Natural killer cell (primary cell): ENCODE measurements at regions not wholly inside any gene's neighbourhood (a gene's known extent, or its start where the extent isn't known, plus 50 kb on each side); places are given as distances from the start of the nearest gene placed in this dataset.

Experiments used
- ATAC-seq, 3 donors: fragments of 150-1000 bp in 2 of 3; fragments of 200-7000 bp in 1 of 3; cut with Tn5 transposase; 1 replicate in 1 of 3; 2 replicates in 2 of 3; pipeline ENCODE4 v1.10.0; 2021; ENCODE audit warnings: mild to moderate bottlenecking in 2 of 3, moderate library complexity in 2 of 3
- DNase-seq, 2 donors: peaks; one replicate each; pipeline versions ENCODE4 v3.0.0 to v3.0.0-alpha.2; 2013 to 2021; ENCODE audit warnings: mixed read lengths in 1 of 2
- H3K27ac ChIP-seq: one replicate; pipeline ENCODE4 v1.5.1; 2013; ENCODE audit warnings: mild to moderate bottlenecking, low read length
- H3K27me3 ChIP-seq: one replicate; pipeline ENCODE4 v1.6.1; 2013; ENCODE audit warnings: low read length; ENCODE audit not compliant: control insufficient read depth, insufficient read depth
- H3K36me3 ChIP-seq: one replicate; pipeline ENCODE4 v1.6.1; 2013; ENCODE audit warnings: low read length; ENCODE audit not compliant: control insufficient read depth, insufficient read depth
- H3K4me1 ChIP-seq: one replicate; pipeline ENCODE4 v1.6.1; 2013; ENCODE audit warnings: low read length; ENCODE audit not compliant: control insufficient read depth, insufficient read depth
- H3K4me3 ChIP-seq: one replicate; pipeline ENCODE4 v1.5.1; 2013; ENCODE audit warnings: low read length
- H3K9me3 ChIP-seq: one replicate; pipeline ENCODE4 v1.6.1; 2013; ENCODE audit warnings: low read length; ENCODE audit not compliant: control insufficient read depth, insufficient read depth
- H3K27ac Mint-ChIP-seq, 2 donors: one replicate each; pipeline ENCODE4 v1.8.0; 2022; ENCODE audit warnings: mild to moderate bottlenecking in 2 of 2, mixed read lengths in 2 of 2, moderate library complexity in 1 of 2
- H3K27me3 Mint-ChIP-seq, 2 donors: one replicate each; pipeline ENCODE4 v1.8.0; 2022; ENCODE audit warnings: low read depth in 2 of 2, mixed read lengths in 2 of 2
- H3K36me3 Mint-ChIP-seq: one replicate; pipeline ENCODE4 v1.8.0; 2022; ENCODE audit warnings: mixed read lengths
- H3K4me1 Mint-ChIP-seq, 2 donors: one replicate each; pipeline ENCODE4 v1.8.0; 2022; ENCODE audit warnings: mixed read lengths in 2 of 2
- H3K4me3 Mint-ChIP-seq: one replicate; pipeline ENCODE4 v1.8.0; 2022; ENCODE audit warnings: mild to moderate bottlenecking, moderate library complexity, mixed read lengths
- H3K9me3 Mint-ChIP-seq, 2 donors: one replicate each; pipeline ENCODE4 v1.8.0; 2022; ENCODE audit warnings: mixed read lengths in 2 of 2
- WGBS: methylation state at CpG from one replicate; pipeline ENCODE4 v1.1.7; 2013; ENCODE audit warnings: missing lambda C conversion rate; ENCODE audit not compliant: insufficient coverage; 5-methylcytosine and 5-hydroxymethylcytosine counted together
- intact Hi-C: fragments of 100-400 bp; cut with micrococcal nuclease; formaldehyde crosslinking; loops from one replicate; pipeline ENCODE4 v1.14.2; 2022
- TF ChIP-seq, protein P1 (sequence below): fragments of 200-600 bp; IDR thresholded peaks from one replicate; pipeline ENCODE4 v1.8.0; 2022; ENCODE audit warnings: antibody characterized with exemption

- no peaks in the 10 kb centered on the region for H3K36me3 Mint-ChIP-seq
These were observed 262.4 kb upstream of the SALL3 start for GRCh38 chr18:78717051-78717765.

DNA sequence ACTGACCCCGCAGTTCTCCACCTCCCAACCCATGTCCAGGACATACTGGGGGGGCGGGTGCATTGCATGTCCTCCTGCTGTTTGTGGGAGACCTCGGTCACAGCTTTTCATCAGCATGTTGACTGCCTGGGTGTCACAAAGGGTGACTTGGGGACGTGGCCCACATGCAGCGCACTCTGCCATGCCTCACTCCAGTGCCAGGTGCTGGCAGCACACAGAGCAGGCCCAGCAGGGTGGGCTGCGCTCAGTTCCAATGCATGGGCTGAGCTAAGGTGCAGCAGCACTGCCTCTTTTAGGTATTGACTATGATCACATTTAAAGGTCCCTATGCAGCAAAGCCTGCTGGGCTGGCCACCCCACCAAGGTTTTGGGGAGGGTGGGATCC is 261.9 kb upstream of the SALL3 start:
- Mint-ChIP-seq H3K9me3 (no peaks in the 10 kb centered on the region), H3K27me3 (peaks cover 18 to 20% of the 10 kb centered on the region in 2 donors), H3K27ac (no peak overlapping the region), H3K4me1 (no peaks in the 10 kb centered on the region), H3K4me3 (no peak overlapping the region), H3K36me3 (no peaks in the 10 kb centered on the region)
- TF ChIP-seq, protein P1, sequence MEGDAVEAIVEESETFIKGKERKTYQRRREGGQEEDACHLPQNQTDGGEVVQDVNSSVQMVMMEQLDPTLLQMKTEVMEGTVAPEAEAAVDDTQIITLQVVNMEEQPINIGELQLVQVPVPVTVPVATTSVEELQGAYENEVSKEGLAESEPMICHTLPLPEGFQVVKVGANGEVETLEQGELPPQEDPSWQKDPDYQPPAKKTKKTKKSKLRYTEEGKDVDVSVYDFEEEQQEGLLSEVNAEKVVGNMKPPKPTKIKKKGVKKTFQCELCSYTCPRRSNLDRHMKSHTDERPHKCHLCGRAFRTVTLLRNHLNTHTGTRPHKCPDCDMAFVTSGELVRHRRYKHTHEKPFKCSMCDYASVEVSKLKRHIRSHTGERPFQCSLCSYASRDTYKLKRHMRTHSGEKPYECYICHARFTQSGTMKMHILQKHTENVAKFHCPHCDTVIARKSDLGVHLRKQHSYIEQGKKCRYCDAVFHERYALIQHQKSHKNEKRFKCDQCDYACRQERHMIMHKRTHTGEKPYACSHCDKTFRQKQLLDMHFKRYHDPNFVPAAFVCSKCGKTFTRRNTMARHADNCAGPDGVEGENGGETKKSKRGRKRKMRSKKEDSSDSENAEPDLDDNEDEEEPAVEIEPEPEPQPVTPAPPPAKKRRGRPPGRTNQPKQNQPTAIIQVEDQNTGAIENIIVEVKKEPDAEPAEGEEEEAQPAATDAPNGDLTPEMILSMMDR: no peak
- no peak overlapping the region for H3K4me3 ChIP-seq
- H3K27ac ChIP-seq: no peak overlapping the region
- no peaks in the 10 kb centered on the region for H3K9me3 ChIP-seq
- H3K27me3 ChIP-seq: no peaks in the 10 kb centered on the region
- ATAC-seq (no peak), DNase-seq (no peak)
- no peaks in the 10 kb centered on the region for H3K4me1 ChIP-seq
- WGBS: 92% methylated on average over 6 of the region's 6 CpGs
- intact Hi-C loops: no loop called here
- H3K36me3 ChIP-seq: no peaks in the 10 kb centered on the region

More at GRCh38 chr18:78717051-78717765, 262.4 kb upstream of the SALL3 start:
- no peaks in the 10 kb centered on the region for H3K27me3 ChIP-seq
- H3K4me3 ChIP-seq: no peak overlapping the region
- WGBS: 93% methylated on average over 37 of the region's 37 CpGs
- TF ChIP-seq, protein P1: no peak
- H3K9me3 ChIP-seq: no peaks in the 10 kb centered on the region
- no peaks in the 10 kb centered on the region for H3K36me3 ChIP-seq
- no peaks in the 10 kb centered on the region for H3K4me1 Mint-ChIP-seq
- H3K27me3 Mint-ChIP-seq: peaks cover 17 to 18% of the 10 kb centered on the region in 2 donors
- no peaks in the 10 kb centered on the region for H3K4me1 ChIP-seq
- H3K27ac Mint-ChIP-seq: no peak overlapping the region
- no peak for ATAC-seq
- intact Hi-C loops: no loop called here
- no peaks in the 10 kb centered on the region for H3K9me3 Mint-ChIP-seq
- H3K4me3 Mint-ChIP-seq: no peak overlapping the region
- no peak overlapping the region for H3K27ac ChIP-seq
- no peak for DNase-seq

- H3K36me3 ChIP-seq: no peaks in the 10 kb centered on the region
- no peaks in the 10 kb centered on the region for H3K9me3 ChIP-seq
- H3K9me3 Mint-ChIP-seq: no peaks in the 10 kb centered on the region
- no peaks in the 10 kb centered on the region for H3K27me3 ChIP-seq
- H3K4me3 ChIP-seq: no peak overlapping the region
- peaks cover 14 to 33% of the 10 kb centered on the region in 2 donors for H3K27me3 Mint-ChIP-seq
- 92% methylated on average over 11 of the region's 11 CpGs for WGBS
- H3K36me3 Mint-ChIP-seq: no peaks in the 10 kb centered on the region
- DNase-seq (no peak), ATAC-seq (no peak)
- no peaks in the 10 kb centered on the region for H3K4me1 Mint-ChIP-seq
- TF ChIP-seq, protein P1: no peak
- intact Hi-C loops: no loop called here
- H3K27ac ChIP-seq: no peak overlapping the region
- no peak overlapping the region for H3K27ac Mint-ChIP-seq
- H3K4me3 Mint-ChIP-seq: no peak overlapping the region
- no peaks in the 10 kb centered on the region for H3K4me1 ChIP-seq
These were observed 259.8 kb upstream of the SALL3 start for GRCh38 chr18:78719821-78720220.
